Keratinocyte (primary cell): ENCODE measurements at regions not wholly inside any gene's neighbourhood (a gene's known extent, or its start where the extent isn't known, plus 50 kb on each side); places are given as distances from the start of the nearest gene placed in this dataset.

ENCODE experiments used
- DNase-seq: peaks from one replicate; pipeline ENCODE4 v3.0.0-alpha.2; 2011; ENCODE audit warnings: low read depth, missing footprints, low spot score
- FAIRE-seq: peaks from 2 replicates; lab custom pipeline; 2011; peaks lifted over from hg19 to GRCh38; lab: Jason Lieb, UNC
- H2AFZ ChIP-seq: 2 replicates; pipeline ENCODE4 v1.6.0; 2012; ENCODE audit warnings: low read length, control low read depth, inconsistent platforms; ENCODE audit not compliant: control insufficient read depth
- H3K27ac ChIP-seq: 2 replicates; pipeline ENCODE4 v1.5.1; 2011; ENCODE audit warnings: low read length; ENCODE audit not compliant: control insufficient read depth, insufficient read depth
- H3K27me3 ChIP-seq: 3 replicates; pipeline ENCODE4 v1.6.0; 2011; ENCODE audit warnings: low read length; ENCODE audit not compliant: control insufficient read depth, insufficient read depth; ENCODE audit errors: extremely low read depth
- H3K36me3 ChIP-seq, 2 experiments: 2 replicates in 1 of 2; 3 replicates in 1 of 2; pipeline ENCODE4 v1.5.1; 2011; ENCODE audit warnings: low read length in 2 of 2, mild to moderate bottlenecking in 1 of 2; ENCODE audit not compliant: control insufficient read depth in 2 of 2, insufficient read depth in 2 of 2; ENCODE audit errors: extremely low read depth in 1 of 2
- H3K4me1 ChIP-seq: 3 replicates; pipeline ENCODE4 v1.5.1; 2011; ENCODE audit warnings: low read length; ENCODE audit not compliant: control insufficient read depth, insufficient read depth; ENCODE audit errors: extremely low read depth
- H3K4me2 ChIP-seq: 3 replicates; pipeline ENCODE4 v1.6.0; 2011; ENCODE audit warnings: low read depth, low read length; ENCODE audit not compliant: control insufficient read depth, insufficient read depth; ENCODE audit errors: extremely low read depth
- H3K4me3 ChIP-seq, 3 experiments: fragments of 200-600 bp in 1 of 3; sonication (generic) in 1 of 3; 2 replicates in 2 of 3; 3 replicates in 1 of 3; pipeline ENCODE4 v1.5.1; 2011 to 2016; ENCODE audit warnings: low read length in 3 of 3, mild to moderate bottlenecking in 3 of 3, control low read depth in 2 of 3, inconsistent platforms in 1 of 3, low read depth in 1 of 3, mixed read lengths in 1 of 3, mixed run types in 1 of 3, moderate library complexity in 1 of 3; ENCODE audit not compliant: control insufficient read depth in 2 of 3, insufficient read depth in 2 of 3; ENCODE audit errors: extremely low read depth in 1 of 3
- H3K79me2 ChIP-seq: 2 replicates; pipeline ENCODE4 v1.6.0; 2012; ENCODE audit warnings: low read length; ENCODE audit not compliant: control insufficient read depth, insufficient read depth
- H3K9ac ChIP-seq: 3 replicates; pipeline ENCODE4 v1.6.0; 2011; ENCODE audit warnings: low read length; ENCODE audit not compliant: control insufficient read depth, insufficient read depth; ENCODE audit errors: extremely low read depth
- H3K9me1 ChIP-seq: 3 replicates; pipeline ENCODE4 v1.6.0; 2011; ENCODE audit warnings: low read length; ENCODE audit not compliant: control insufficient read depth, insufficient read depth; ENCODE audit errors: extremely low read depth
- H3K9me3 ChIP-seq: 2 replicates; pipeline ENCODE4 v1.5.1; 2012; ENCODE audit warnings: low read depth, low read length; ENCODE audit not compliant: control insufficient read depth
- H4K20me1 ChIP-seq: 3 replicates; pipeline ENCODE4 v1.6.0; 2011; ENCODE audit warnings: low read length; ENCODE audit not compliant: control insufficient read depth, insufficient read depth; ENCODE audit errors: extremely low read depth
- CTCF ChIP-seq, 3 experiments: IDR thresholded peaks in 1 of 3; conservative IDR thresholded peaks in 1 of 3; optimal IDR thresholded peaks in 1 of 3; 2 replicates in 2 of 3; 3 replicates in 1 of 3; pipeline versions ENCODE3 to v1.5.1; 2011; ENCODE audit warnings: low read length in 3 of 3, mild to moderate bottlenecking in 3 of 3, moderate library complexity in 2 of 3, control low read depth in 1 of 3, inconsistent platforms in 1 of 3; ENCODE audit not compliant: insufficient read depth in 2 of 3; ENCODE audit errors: extremely low read depth in 1 of 3
- EZH2 ChIP-seq: IDR thresholded peaks from one replicate; pipeline ENCODE4 v1.6.1; 2012; ENCODE audit warnings: inconsistent platforms, mild to moderate bottlenecking, low read length, moderate library complexity
- dilution Hi-C: fragments of 300-500 bp; cut with MboI; formaldehyde crosslinking; loops from one replicate; pipeline ENCODE4 v1.7.0; 2020; ENCODE audit warnings: low sequenced_read_pairs; ENCODE audit not compliant: extremely low pct_ligation_motif_present

DNA sequence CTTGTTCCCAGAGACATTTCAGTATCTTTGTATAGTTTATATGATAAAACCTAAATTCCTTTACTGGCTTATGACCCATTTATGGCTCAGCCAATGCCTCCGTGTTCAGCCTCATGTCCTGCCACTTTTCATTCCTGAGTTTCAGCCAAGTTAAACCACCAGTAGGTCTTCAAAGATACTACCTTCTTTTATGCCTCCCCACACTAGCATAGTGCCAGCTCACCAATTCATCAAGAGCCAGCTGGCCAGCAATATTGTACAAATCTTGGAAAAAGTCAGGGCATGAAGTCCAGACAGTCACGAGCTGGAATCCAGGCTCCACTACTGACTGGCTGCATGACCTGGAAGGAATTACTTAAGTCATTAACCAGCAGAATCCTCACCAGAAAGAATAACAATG, 446.0 kb downstream of the GPATCH2 start:
- Histone ChIP-seq H3K4me3 (no peak overlapping the region), H4K20me1 (no peaks in the 10 kb centered on the region), H2AFZ (no peak overlapping the region), H3K9me1 (no peaks in the 10 kb centered on the region), H3K36me3 (no peaks in the 10 kb centered on the region), H3K79me2 (no peaks in the 10 kb centered on the region), H3K27ac (no peak overlapping the region), H3K4me1 (no peaks in the 10 kb centered on the region), H3K4me2 (no peak overlapping the region), H3K9ac (no peak overlapping the region), H3K9me3 (no peaks in the 10 kb centered on the region), H3K27me3 (no peaks in the 10 kb centered on the region)
- dilution Hi-C loops, result no loop called here
- DNase-seq (no peak), FAIRE-seq (no peak)
- TF ChIP-seq EZH2 (no peak), CTCF (optimal IDR thresholded peaks at IDR 0.05 in 1 of 3, IDR thresholded peaks at IDR 0.05 in 1 of 3, conservative IDR thresholded peaks at IDR 0.05 in 1 of 3; ENCODE audit: extremely low read depth in 1 of 3, insufficient read depth in 2 of 3, low read length in 3 of 3) (no peak)

GRCh38 chr1:217182992-217183391, 447.9 kb downstream of the GPATCH2 start:
- no peaks in the 10 kb centered on the region for H3K4me1 ChIP-seq
- dilution Hi-C loops, result no loop called here
- no peaks in the 10 kb centered on the region for H3K36me3 ChIP-seq
- no peak overlapping the region for H3K4me2 ChIP-seq
- no peak overlapping the region for H3K4me3 ChIP-seq
- no peaks in the 10 kb centered on the region for H3K27me3 ChIP-seq
- H3K9me1 ChIP-seq, result no peaks in the 10 kb centered on the region
- no peak overlapping the region for H3K9ac ChIP-seq
- TF ChIP-seq CTCF (optimal IDR thresholded peaks at IDR 0.05 in 1 of 3, IDR thresholded peaks at IDR 0.05 in 1 of 3, conservative IDR thresholded peaks at IDR 0.05 in 1 of 3; ENCODE audit: extremely low read depth in 1 of 3, insufficient read depth in 2 of 3, low read length in 3 of 3), result no peak
- no peak for TF ChIP-seq EZH2
- no peaks in the 10 kb centered on the region for H3K79me2 ChIP-seq
- no peaks in the 10 kb centered on the region for H3K9me3 ChIP-seq
- no peak overlapping the region for H2AFZ ChIP-seq
- no peaks in the 10 kb centered on the region for H4K20me1 ChIP-seq
- H3K27ac ChIP-seq, result no peak overlapping the region
- FAIRE-seq (no peak), DNase-seq (no peak)
